NT2/D1 (cell line): ENCODE measurements at regions not wholly inside any gene's neighbourhood (a gene's known extent, or its start where the extent isn't known, plus 50 kb on each side); places are given as distances from the start of the nearest gene placed in this dataset.

Source experiments
- SUZ12 ChIP-seq: IDR thresholded peaks from 2 replicates; pipeline ENCODE4 v1.6.1; 2011; ENCODE audit not compliant: insufficient read length, insufficient read depth; ENCODE audit errors: extremely low read depth
- YY1 ChIP-seq: IDR thresholded peaks from 2 replicates; pipeline ENCODE4 v1.6.1; 2011; ENCODE audit not compliant: insufficient read length, insufficient read depth
- ZNF274 ChIP-seq: IDR thresholded peaks from 2 replicates; pipeline ENCODE4 v1.6.1; 2011; ENCODE audit warnings: mild to moderate bottlenecking, low read depth, low read length

- TF ChIP-seq YY1 (no peak), ZNF274 (no peak), SUZ12 (no peak)
Observed at GRCh38 chr22:48887394-48888332, 940.0 kb downstream of the BRD1 start.
